ENCODE measurements at regions not wholly inside any gene's neighbourhood (a gene's known extent, or its start where the extent isn't known, plus 50 kb on each side); places are given as distances from the start of the nearest gene placed in this dataset.

- no peak for TF ChIP-seq POLR2AphosphoS5 (IDR thresholded peaks at IDR 0.05; ENCODE audit: borderline replicate concordance, low read depth, low read length)
- no peak for TF ChIP-seq EZH2 (IDR thresholded peaks at IDR 0.05)
- TF ChIP-seq FOXP2 (optimal IDR thresholded peaks at IDR 0.05; ENCODE audit: control extremely low read depth, extremely low read length, insufficient read depth): no peak
These were observed 92.4 kb upstream of the ATXN3L start for GRCh38 chrX:13412208-13412600.

All from SK-N-MC (cell line).